ENCODE measurements at regions not wholly inside any gene's neighbourhood (a gene's known extent, or its start where the extent isn't known, plus 50 kb on each side); places are given as distances from the start of the nearest gene placed in this dataset.

- no peak for TF ChIP-seq CTCF (IDR thresholded peaks at IDR 0.05; ENCODE audit: unreplicated experiment)
- Mint-ChIP-seq H3K27me3 (no peaks in the 10 kb centered on the region), H3K4me1 (ENCODE audit: low read depth) (no peaks in the 10 kb centered on the region), H3K4me3 (ENCODE audit: low read depth) (no peak overlapping the region), H3K36me3 (ENCODE audit: insufficient read depth) (no peaks in the 10 kb centered on the region), H3K9me3 (ENCODE audit: low read depth) (no peaks in the 10 kb centered on the region), H3K27ac (no peak overlapping the region)
- DNase-seq (ENCODE audit: low spot score, unreplicated experiment) = no peak
Measured at GRCh38 chr11:38461751-38462150, 1863.7 kb upstream of the RAG2 start.

- no peak for TF ChIP-seq CTCF (IDR thresholded peaks at IDR 0.05; ENCODE audit: unreplicated experiment)
Measured at GRCh38 chr11:38460896-38461295, 1862.9 kb upstream of the RAG2 start.

GRCh38 chr11:38460429-38460828 lies 1862.4 kb upstream of the RAG2 start:
- H3K36me3 Mint-ChIP-seq (ENCODE audit: insufficient read depth) = no peaks in the 10 kb centered on the region
- no peak for DNase-seq (ENCODE audit: low spot score, unreplicated experiment)
- no peak overlapping the region for H3K27ac Mint-ChIP-seq
- no peaks in the 10 kb centered on the region for H3K4me1 Mint-ChIP-seq (ENCODE audit: low read depth)
- no peaks in the 10 kb centered on the region for H3K27me3 Mint-ChIP-seq
- H3K4me3 Mint-ChIP-seq (ENCODE audit: low read depth) = no peak overlapping the region
- H3K9me3 Mint-ChIP-seq (ENCODE audit: low read depth) = no peaks in the 10 kb centered on the region
- TF ChIP-seq CTCF (IDR thresholded peaks at IDR 0.05; ENCODE audit: unreplicated experiment) = no peak

More at GRCh38 chr11:38460896-38461295, 1862.9 kb upstream of the RAG2 start:
- Mint-ChIP-seq H3K36me3 (ENCODE audit: insufficient read depth) (no peaks in the 10 kb centered on the region), H3K9me3 (ENCODE audit: low read depth) (no peaks in the 10 kb centered on the region), H3K27ac (no peak overlapping the region), H3K27me3 (no peaks in the 10 kb centered on the region), H3K4me1 (ENCODE audit: low read depth) (no peaks in the 10 kb centered on the region), H3K4me3 (ENCODE audit: low read depth) (no peak overlapping the region)
- no peak for DNase-seq (ENCODE audit: low spot score, unreplicated experiment)

GRCh38 chr11:38456371-38456770 lies 1858.3 kb upstream of the RAG2 start:
- Mint-ChIP-seq H3K9me3 (ENCODE audit: low read depth) (no peaks in the 10 kb centered on the region), H3K4me1 (ENCODE audit: low read depth) (no peaks in the 10 kb centered on the region)

GRCh38 chr11:38448284-38448683 lies 1850.2 kb upstream of the RAG2 start:
- TF ChIP-seq CTCF (IDR thresholded peaks at IDR 0.05; ENCODE audit: unreplicated experiment) = no peak
- no peak for DNase-seq (ENCODE audit: low spot score, unreplicated experiment)
- Mint-ChIP-seq H3K4me3 (ENCODE audit: low read depth) (no peak overlapping the region), H3K9me3 (ENCODE audit: low read depth) (no peaks in the 10 kb centered on the region), H3K27ac (no peak overlapping the region), H3K36me3 (ENCODE audit: insufficient read depth) (no peaks in the 10 kb centered on the region), H3K27me3 (no peaks in the 10 kb centered on the region), H3K4me1 (ENCODE audit: low read depth) (no peaks in the 10 kb centered on the region)

More at GRCh38 chr11:38456371-38456770, 1858.3 kb upstream of the RAG2 start:
- Mint-ChIP-seq H3K4me3 (ENCODE audit: low read depth) (no peak overlapping the region), H3K36me3 (ENCODE audit: insufficient read depth) (no peaks in the 10 kb centered on the region), H3K27ac (no peak overlapping the region), H3K27me3 (no peaks in the 10 kb centered on the region)
- TF ChIP-seq CTCF (IDR thresholded peaks at IDR 0.05; ENCODE audit: unreplicated experiment) = no peak
- DNase-seq (ENCODE audit: low spot score, unreplicated experiment) = no peak
